Smooth muscle cell (in vitro differentiated cells): ENCODE measurements at regions not wholly inside any gene's neighbourhood (a gene's known extent, or its start where the extent isn't known, plus 50 kb on each side); places are given as distances from the start of the nearest gene placed in this dataset.

Experiments used
- DNase-seq: peaks from one replicate; lab custom pipeline; 2025; ENCODE audit not compliant: unreplicated experiment; lab: John Stamatoyannopoulos, UW
- H2AFZ ChIP-seq: fragments of 200-600 bp; sonication (generic); 2 replicates; pipeline ENCODE4 v1.6.0; 2016; ENCODE audit warnings: antibody characterized with exemption, low read depth, mild to moderate bottlenecking
- H3F3A ChIP-seq: fragments of 200-600 bp; sonication (generic); 2 replicates; pipeline ENCODE4 v1.6.0; 2017; ENCODE audit warnings: antibody characterized with exemption, low read depth
- H3K27ac ChIP-seq: fragments of 200-600 bp; sonication (generic); 2 replicates; pipeline ENCODE4 v1.5.1; 2016; ENCODE audit warnings: low read depth, mild to moderate bottlenecking
- H3K27me3 ChIP-seq: fragments of 200-600 bp; sonication (generic); 2 replicates; pipeline ENCODE4 v1.6.1; 2016; ENCODE audit warnings: low read depth, mild to moderate bottlenecking
- H3K36me3 ChIP-seq: fragments of 200-600 bp; sonication (generic); 2 replicates; pipeline ENCODE4 v1.5.1; 2016; ENCODE audit warnings: low read depth
- H3K4me1 ChIP-seq: fragments of 200-600 bp; sonication (generic); 2 replicates; pipeline ENCODE4 v1.5.1; 2016; ENCODE audit warnings: low read depth
- H3K4me2 ChIP-seq: fragments of 200-600 bp; sonication (generic); 2 replicates; pipeline ENCODE4 v1.6.0; 2016; ENCODE audit warnings: mild to moderate bottlenecking
- H3K4me3 ChIP-seq: fragments of 200-600 bp; sonication (generic); 2 replicates; pipeline ENCODE4 v1.5.1; 2016; ENCODE audit warnings: mild to moderate bottlenecking
- H3K79me2 ChIP-seq: fragments of 200-600 bp; sonication (generic); 2 replicates; pipeline ENCODE4 v1.6.0; 2016; ENCODE audit warnings: low read depth, mild to moderate bottlenecking
- H3K9ac ChIP-seq: fragments of 200-600 bp; sonication (generic); 2 replicates; pipeline ENCODE4 v1.6.0; 2016; ENCODE audit warnings: low read depth
- H3K9me3 ChIP-seq: fragments of 200-600 bp; sonication (generic); replicated peaks from 2 replicates; pipeline ENCODE4 v1.5.1; 2016; ENCODE audit warnings: low read depth
- H4K20me1 ChIP-seq: fragments of 200-600 bp; sonication (generic); 2 replicates; pipeline ENCODE4 v1.6.0; 2016; ENCODE audit warnings: low read depth
- WGBS: methylation state at CpG from one replicate; pipeline ENCODE4 v1.1.7; 2016; ENCODE audit warnings: low lambda C conversion rate; 5-methylcytosine and 5-hydroxymethylcytosine counted together
- TF ChIP-seq, protein P1 (sequence below): fragments of 200-600 bp; sonication (generic); IDR thresholded peaks from 2 replicates; pipeline ENCODE4 v1.5.1; 2017; ENCODE audit warnings: borderline replicate concordance, mild to moderate bottlenecking, antibody characterized with exemption; ENCODE audit not compliant: insufficient read depth, poor library complexity, severe bottlenecking

GRCh38 chr1:55542901-55543504 lies 327.8 kb upstream of the USP24 start:
- Histone ChIP-seq H3K36me3 (no peaks in the 10 kb centered on the region), H3K9ac (no peak overlapping the region), H3K4me2 (no peak overlapping the region), H3K27ac (no peak overlapping the region), H3K4me1 (no peaks in the 10 kb centered on the region), H2AFZ (no peak overlapping the region), H3K79me2 (no peaks in the 10 kb centered on the region), H3K27me3 (no peaks in the 10 kb centered on the region), H3F3A (no peaks in the 10 kb centered on the region), H4K20me1 (no peaks in the 10 kb centered on the region), H3K4me3 (no peak overlapping the region), H3K9me3 (no peaks in the 10 kb centered on the region)
- TF ChIP-seq, protein P1, sequence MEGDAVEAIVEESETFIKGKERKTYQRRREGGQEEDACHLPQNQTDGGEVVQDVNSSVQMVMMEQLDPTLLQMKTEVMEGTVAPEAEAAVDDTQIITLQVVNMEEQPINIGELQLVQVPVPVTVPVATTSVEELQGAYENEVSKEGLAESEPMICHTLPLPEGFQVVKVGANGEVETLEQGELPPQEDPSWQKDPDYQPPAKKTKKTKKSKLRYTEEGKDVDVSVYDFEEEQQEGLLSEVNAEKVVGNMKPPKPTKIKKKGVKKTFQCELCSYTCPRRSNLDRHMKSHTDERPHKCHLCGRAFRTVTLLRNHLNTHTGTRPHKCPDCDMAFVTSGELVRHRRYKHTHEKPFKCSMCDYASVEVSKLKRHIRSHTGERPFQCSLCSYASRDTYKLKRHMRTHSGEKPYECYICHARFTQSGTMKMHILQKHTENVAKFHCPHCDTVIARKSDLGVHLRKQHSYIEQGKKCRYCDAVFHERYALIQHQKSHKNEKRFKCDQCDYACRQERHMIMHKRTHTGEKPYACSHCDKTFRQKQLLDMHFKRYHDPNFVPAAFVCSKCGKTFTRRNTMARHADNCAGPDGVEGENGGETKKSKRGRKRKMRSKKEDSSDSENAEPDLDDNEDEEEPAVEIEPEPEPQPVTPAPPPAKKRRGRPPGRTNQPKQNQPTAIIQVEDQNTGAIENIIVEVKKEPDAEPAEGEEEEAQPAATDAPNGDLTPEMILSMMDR: no peak
- DNase-seq: no peak

GRCh38 chr1:55541296-55541695 lies 326.1 kb upstream of the USP24 start:
- Histone ChIP-seq H3K27me3 (no peaks in the 10 kb centered on the region), H2AFZ (no peak overlapping the region), H3K79me2 (no peaks in the 10 kb centered on the region), H3K27ac (no peak overlapping the region), H3K9ac (no peak overlapping the region), H3K4me1 (no peaks in the 10 kb centered on the region), H3K9me3 (no peaks in the 10 kb centered on the region), H4K20me1 (no peaks in the 10 kb centered on the region), H3K36me3 (no peaks in the 10 kb centered on the region), H3K4me2 (no peak overlapping the region), H3K4me3 (no peak overlapping the region), H3F3A (no peaks in the 10 kb centered on the region)
- 86% methylated on average over 1 of the region's 1 CpG for WGBS
- no peak for DNase-seq
- TF ChIP-seq, protein P1: no peak

GRCh38 chr1:55539652-55540512 lies 324.7 kb upstream of the USP24 start:
- Histone ChIP-seq H4K20me1 (no peaks in the 10 kb centered on the region), H3K9me3 (no peaks in the 10 kb centered on the region), H3K27me3 (no peaks in the 10 kb centered on the region), H3K36me3 (no peaks in the 10 kb centered on the region), H3K4me1 (no peaks in the 10 kb centered on the region), H3K4me2 (no peak overlapping the region), H3F3A (no peaks in the 10 kb centered on the region), H3K9ac (no peak overlapping the region), H2AFZ (no peak overlapping the region), H3K27ac (no peak overlapping the region), H3K4me3 (no peak overlapping the region), H3K79me2 (no peaks in the 10 kb centered on the region)
- 87% methylated on average over 5 of the region's 5 CpGs for WGBS
- no peak for DNase-seq
- TF ChIP-seq, protein P1: no peak
